Mucosa of gallbladder (tissue), 1 donor: ENCODE measurements at regions not wholly inside any gene's neighbourhood (a gene's known extent, or its start where the extent isn't known, plus 50 kb on each side); places are given as distances from the start of the nearest gene placed in this dataset.
"Not testable (repeated sequence)": the region's sequence is repeated elsewhere in the genome, so short reads cannot be mapped to it uniquely, and the experiment has no call there.

ENCODE experiments used
- DNase-seq: peaks from one replicate; pipeline ENCODE4 v3.0.0-alpha.2; 2020; ENCODE audit warnings: low spot score
- donor health status: DM: no; HTN: no; CAD: no.

- DNase-seq = no peak
These were observed 208.5 kb downstream of the FGF9 start for GRCh38 chr13:21879263-21879914.

GRCh38 chr13:21882766-21883165 lies 211.9 kb downstream of the FGF9 start:
- DNase-seq = no peak

- DNase-seq = no peak
These were observed 212.8 kb downstream of the FGF9 start for GRCh38 chr13:21883713-21884112.

- no peak for DNase-seq
These were observed 213.5 kb downstream of the FGF9 start for GRCh38 chr13:21884299-21884909.

- no peak for DNase-seq
These were observed 214.2 kb downstream of the FGF9 start for GRCh38 chr13:21884965-21885567.

GRCh38 chr13:21885714-21886224 lies 214.9 kb downstream of the FGF9 start:
- no peak for DNase-seq

- DNase-seq = no peak
These were observed 218.8 kb downstream of the FGF9 start for GRCh38 chr13:21889651-21890050.

- not testable (repeated sequence) for DNase-seq
These were observed 219.3 kb downstream of the FGF9 start for GRCh38 chr13:21890220-21890619.

- DNase-seq = no peak
These were observed 223.2 kb downstream of the FGF9 start for GRCh38 chr13:21894091-21894490.

- no peak for DNase-seq
These were observed 224.1 kb downstream of the FGF9 start for GRCh38 chr13:21894703-21895699.

GRCh38 chr13:21895779-21896178 lies 224.9 kb downstream of the FGF9 start:
- no peak for DNase-seq

GRCh38 chr13:21897161-21897560 lies 226.3 kb downstream of the FGF9 start:
- DNase-seq = no peak

GRCh38 chr13:21898459-21898858 lies 227.6 kb downstream of the FGF9 start:
- no peak for DNase-seq

- no peak for DNase-seq
These were observed 228.1 kb downstream of the FGF9 start for GRCh38 chr13:21898945-21899344.

- DNase-seq = no peak
These were observed 230.5 kb downstream of the FGF9 start for GRCh38 chr13:21901336-21901735.

- DNase-seq = peak; percentile 40
These were observed 231.2 kb downstream of the FGF9 start for GRCh38 chr13:21901811-21902708.

GRCh38 chr13:21902709-21903098 lies 231.8 kb downstream of the FGF9 start:
- no peak for DNase-seq

- DNase-seq = no peak
These were observed 234.6 kb downstream of the FGF9 start for GRCh38 chr13:21905486-21905885.

GRCh38 chr13:21909331-21909730 lies 238.5 kb downstream of the FGF9 start:
- DNase-seq = no peak

- no peak for DNase-seq
These were observed 239.7 kb downstream of the FGF9 start for GRCh38 chr13:21910546-21910945.
